ENCODE measurements at regions not wholly inside any gene's neighbourhood (a gene's known extent, or its start where the extent isn't known, plus 50 kb on each side); places are given as distances from the start of the nearest gene placed in this dataset.

DNA sequence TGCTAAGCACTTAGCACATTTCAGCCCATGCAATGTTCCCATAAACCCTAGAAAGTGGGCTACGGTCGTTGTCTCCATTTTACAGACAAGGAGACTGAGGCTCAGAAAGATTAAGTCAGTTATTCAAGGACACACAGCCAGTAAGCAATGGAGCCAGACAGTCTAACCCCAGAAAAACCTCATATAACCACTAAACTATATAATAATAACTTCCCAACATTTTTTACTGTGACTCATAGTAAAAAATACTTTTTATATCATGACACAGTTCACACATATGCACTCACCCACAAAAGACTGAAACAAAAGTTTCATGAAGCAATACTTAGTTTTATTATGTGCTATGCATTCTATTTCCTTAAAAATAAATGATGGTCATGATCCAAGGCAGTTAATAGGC is 66.2 kb upstream of the EYA2 start:
- ATAC-seq: no peak; the same call in 2 of the 3 replicates
- no peak for TF ChIP-seq ZFP3 (CRISPR knock-in tag; IDR thresholded peaks at IDR 0.05)
- TF ChIP-seq, protein P1, sequence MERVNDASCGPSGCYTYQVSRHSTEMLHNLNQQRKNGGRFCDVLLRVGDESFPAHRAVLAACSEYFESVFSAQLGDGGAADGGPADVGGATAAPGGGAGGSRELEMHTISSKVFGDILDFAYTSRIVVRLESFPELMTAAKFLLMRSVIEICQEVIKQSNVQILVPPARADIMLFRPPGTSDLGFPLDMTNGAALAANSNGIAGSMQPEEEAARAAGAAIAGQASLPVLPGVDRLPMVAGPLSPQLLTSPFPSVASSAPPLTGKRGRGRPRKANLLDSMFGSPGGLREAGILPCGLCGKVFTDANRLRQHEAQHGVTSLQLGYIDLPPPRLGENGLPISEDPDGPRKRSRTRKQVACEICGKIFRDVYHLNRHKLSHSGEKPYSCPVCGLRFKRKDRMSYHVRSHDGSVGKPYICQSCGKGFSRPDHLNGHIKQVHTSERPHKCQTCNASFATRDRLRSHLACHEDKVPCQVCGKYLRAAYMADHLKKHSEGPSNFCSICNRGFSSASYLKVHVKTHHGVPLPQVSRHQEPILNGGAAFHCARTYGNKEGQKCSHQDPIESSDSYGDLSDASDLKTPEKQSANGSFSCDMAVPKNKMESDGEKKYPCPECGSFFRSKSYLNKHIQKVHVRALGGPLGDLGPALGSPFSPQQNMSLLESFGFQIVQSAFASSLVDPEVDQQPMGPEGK (CRISPR knock-in tag; IDR thresholded peaks at IDR 0.05; ENCODE audit: borderline replicate concordance): no peak
- TF ChIP-seq ZNF565 (CRISPR knock-in tag; conservative IDR thresholded peaks at IDR 0.05; ENCODE audit: low read depth): no peak
- TF ChIP-seq PPARA (CRISPR knock-in tag; IDR thresholded peaks at IDR 0.05; ENCODE audit: borderline replicate concordance): no peak
- TF ChIP-seq ESRRG (CRISPR knock-in tag; IDR thresholded peaks at IDR 0.05): no peak

DNA sequence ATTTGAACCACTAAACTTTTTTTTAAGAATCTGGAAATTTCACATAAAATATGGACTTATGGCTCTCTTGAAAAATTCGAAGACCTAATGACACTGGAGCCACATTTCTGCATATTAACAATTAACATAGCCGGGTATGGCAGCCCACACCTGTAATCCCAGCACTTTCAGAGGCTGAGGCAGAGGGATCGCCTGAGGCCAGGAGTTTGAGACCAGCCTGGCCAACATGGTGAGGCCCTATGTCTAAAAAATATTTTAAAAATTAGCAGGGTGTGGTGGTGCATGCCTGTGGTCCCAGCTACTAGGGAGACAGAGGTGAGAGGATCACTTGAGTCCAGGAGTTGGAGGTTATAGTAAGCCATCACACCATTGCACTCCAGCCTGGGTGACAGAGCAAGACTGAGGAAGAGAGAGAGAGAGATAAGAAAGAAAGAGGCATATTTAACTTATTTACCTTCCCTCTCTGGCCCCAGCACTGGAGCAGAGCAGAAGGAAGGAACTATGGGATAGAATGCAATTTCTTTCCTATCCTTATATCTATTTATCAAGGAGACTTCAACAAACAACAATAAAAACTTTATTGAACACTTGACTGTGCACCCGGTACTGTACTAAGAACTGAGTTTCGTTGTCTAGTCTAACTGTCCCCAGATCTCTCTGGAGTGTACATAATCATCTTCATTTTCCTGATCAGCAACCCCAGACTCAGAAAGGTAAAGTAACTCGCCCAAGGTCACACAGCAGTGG is 63.6 kb upstream of the EYA2 start:
- ATAC-seq: no peak
- TF ChIP-seq ZC3H10 (CRISPR knock-in tag; IDR thresholded peaks at IDR 0.05) (no peak), GLIS3 (CRISPR knock-in tag; IDR thresholded peaks at IDR 0.05) (no peak), BACH2 (CRISPR knock-in tag; IDR thresholded peaks at IDR 0.05; ENCODE audit: borderline replicate concordance) (no peak), RARB (CRISPR knock-in tag; IDR thresholded peaks at IDR 0.05) (no peak), CSDC2 (CRISPR knock-in tag; IDR thresholded peaks at IDR 0.05) (no peak), PPARA (CRISPR knock-in tag; IDR thresholded peaks at IDR 0.05; ENCODE audit: borderline replicate concordance) (no peak), ZFP3 (CRISPR knock-in tag; IDR thresholded peaks at IDR 0.05) (no peak), ISL1 (CRISPR knock-in tag; IDR thresholded peaks at IDR 0.05) (no peak), ZNF70 (CRISPR knock-in tag; IDR thresholded peaks at IDR 0.05) (no peak), TOX (CRISPR knock-in tag; IDR thresholded peaks at IDR 0.05; ENCODE audit: borderline replicate concordance) (no peak), SNAI2 (CRISPR knock-in tag; IDR thresholded peaks at IDR 0.05) (no peak)
- TF ChIP-seq, protein P2, sequence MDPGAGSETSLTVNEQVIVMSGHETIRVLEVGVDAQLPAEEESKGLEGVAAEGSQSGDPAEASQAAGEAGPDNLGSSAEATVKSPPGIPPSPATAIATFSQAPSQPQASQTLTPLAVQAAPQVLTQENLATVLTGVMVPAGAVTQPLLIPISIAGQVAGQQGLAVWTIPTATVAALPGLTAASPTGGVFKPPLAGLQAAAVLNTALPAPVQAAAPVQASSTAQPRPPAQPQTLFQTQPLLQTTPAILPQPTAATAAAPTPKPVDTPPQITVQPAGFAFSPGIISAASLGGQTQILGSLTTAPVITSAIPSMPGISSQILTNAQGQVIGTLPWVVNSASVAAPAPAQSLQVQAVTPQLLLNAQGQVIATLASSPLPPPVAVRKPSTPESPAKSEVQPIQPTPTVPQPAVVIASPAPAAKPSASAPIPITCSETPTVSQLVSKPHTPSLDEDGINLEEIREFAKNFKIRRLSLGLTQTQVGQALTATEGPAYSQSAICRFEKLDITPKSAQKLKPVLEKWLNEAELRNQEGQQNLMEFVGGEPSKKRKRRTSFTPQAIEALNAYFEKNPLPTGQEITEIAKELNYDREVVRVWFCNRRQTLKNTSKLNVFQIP (CRISPR knock-in tag; IDR thresholded peaks at IDR 0.05; ENCODE audit: borderline replicate concordance, low read depth): no peak
- TF ChIP-seq, protein P1 (CRISPR knock-in tag; IDR thresholded peaks at IDR 0.05; ENCODE audit: borderline replicate concordance): no peak

DNA sequence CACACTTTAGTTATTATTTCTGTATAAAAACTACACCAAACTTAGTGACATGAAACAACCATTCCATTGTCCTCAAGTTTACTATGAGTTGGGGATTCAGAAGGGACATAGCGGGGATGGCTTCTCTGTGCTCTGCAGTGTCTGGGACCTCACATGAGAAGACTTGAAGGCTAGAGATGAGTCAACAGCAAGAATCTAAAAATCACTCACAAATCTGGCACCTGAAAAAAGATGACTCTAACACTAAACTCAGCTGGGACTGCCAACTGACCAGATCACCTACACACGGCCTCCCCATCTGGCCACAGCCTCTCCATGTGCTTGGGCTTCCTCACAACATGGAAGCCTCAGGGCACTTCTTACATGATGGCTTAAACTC is 63.0 kb upstream of the EYA2 start:
- TF ChIP-seq, protein P3, sequence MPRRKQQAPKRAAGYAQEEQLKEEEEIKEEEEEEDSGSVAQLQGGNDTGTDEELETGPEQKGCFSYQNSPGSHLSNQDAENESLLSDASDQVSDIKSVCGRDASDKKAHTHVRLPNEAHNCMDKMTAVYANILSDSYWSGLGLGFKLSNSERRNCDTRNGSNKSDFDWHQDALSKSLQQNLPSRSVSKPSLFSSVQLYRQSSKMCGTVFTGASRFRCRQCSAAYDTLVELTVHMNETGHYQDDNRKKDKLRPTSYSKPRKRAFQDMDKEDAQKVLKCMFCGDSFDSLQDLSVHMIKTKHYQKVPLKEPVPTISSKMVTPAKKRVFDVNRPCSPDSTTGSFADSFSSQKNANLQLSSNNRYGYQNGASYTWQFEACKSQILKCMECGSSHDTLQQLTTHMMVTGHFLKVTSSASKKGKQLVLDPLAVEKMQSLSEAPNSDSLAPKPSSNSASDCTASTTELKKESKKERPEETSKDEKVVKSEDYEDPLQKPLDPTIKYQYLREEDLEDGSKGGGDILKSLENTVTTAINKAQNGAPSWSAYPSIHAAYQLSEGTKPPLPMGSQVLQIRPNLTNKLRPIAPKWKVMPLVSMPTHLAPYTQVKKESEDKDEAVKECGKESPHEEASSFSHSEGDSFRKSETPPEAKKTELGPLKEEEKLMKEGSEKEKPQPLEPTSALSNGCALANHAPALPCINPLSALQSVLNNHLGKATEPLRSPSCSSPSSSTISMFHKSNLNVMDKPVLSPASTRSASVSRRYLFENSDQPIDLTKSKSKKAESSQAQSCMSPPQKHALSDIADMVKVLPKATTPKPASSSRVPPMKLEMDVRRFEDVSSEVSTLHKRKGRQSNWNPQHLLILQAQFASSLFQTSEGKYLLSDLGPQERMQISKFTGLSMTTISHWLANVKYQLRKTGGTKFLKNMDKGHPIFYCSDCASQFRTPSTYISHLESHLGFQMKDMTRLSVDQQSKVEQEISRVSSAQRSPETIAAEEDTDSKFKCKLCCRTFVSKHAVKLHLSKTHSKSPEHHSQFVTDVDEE (CRISPR knock-in tag; IDR thresholded peaks at IDR 0.05): no peak
- no peak for TF ChIP-seq ARNTL (CRISPR knock-in tag; IDR thresholded peaks at IDR 0.05; ENCODE audit: borderline replicate concordance, low read depth)
- no peak for TF ChIP-seq PPARA (CRISPR knock-in tag; IDR thresholded peaks at IDR 0.05; ENCODE audit: borderline replicate concordance)
- TF ChIP-seq OSR1 (CRISPR knock-in tag; IDR thresholded peaks at IDR 0.05): no peak
- TF ChIP-seq BACH2 (CRISPR knock-in tag; IDR thresholded peaks at IDR 0.05; ENCODE audit: borderline replicate concordance): no peak
- TF ChIP-seq CSDC2 (CRISPR knock-in tag; IDR thresholded peaks at IDR 0.05): no peak
- TF ChIP-seq TCF4 (CRISPR knock-in tag; IDR thresholded peaks at IDR 0.05; ENCODE audit: borderline replicate concordance): no peak
- no peak for ATAC-seq

DNA sequence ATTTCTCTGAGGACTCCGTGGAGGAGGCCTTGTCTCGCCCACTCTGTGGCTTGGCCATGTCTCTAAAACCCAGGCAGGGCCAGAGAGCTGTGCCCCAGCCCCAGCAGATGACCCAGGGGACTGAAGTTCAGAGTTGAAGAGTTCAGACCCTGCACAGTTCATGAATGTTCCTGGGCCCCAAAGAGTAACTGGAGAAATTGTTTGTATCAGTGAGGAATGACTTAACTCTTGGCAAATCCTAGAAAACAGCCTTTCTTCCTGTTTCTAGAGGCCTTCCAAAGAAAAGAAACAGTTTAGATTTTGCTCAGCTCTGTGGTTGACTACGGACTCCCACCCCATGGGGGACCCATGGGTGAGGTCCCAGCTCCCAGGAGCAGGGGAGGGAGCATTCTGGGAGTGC is 62.1 kb upstream of the EYA2 start:
- TF ChIP-seq RARB (CRISPR knock-in tag; IDR thresholded peaks at IDR 0.05): no peak
- TF ChIP-seq GLIS3 (CRISPR knock-in tag; IDR thresholded peaks at IDR 0.05): no peak
- no peak for TF ChIP-seq SNAI2 (CRISPR knock-in tag; IDR thresholded peaks at IDR 0.05)
- no peak for TF ChIP-seq ZNF70 (CRISPR knock-in tag; IDR thresholded peaks at IDR 0.05)
- TF ChIP-seq, protein P4, sequence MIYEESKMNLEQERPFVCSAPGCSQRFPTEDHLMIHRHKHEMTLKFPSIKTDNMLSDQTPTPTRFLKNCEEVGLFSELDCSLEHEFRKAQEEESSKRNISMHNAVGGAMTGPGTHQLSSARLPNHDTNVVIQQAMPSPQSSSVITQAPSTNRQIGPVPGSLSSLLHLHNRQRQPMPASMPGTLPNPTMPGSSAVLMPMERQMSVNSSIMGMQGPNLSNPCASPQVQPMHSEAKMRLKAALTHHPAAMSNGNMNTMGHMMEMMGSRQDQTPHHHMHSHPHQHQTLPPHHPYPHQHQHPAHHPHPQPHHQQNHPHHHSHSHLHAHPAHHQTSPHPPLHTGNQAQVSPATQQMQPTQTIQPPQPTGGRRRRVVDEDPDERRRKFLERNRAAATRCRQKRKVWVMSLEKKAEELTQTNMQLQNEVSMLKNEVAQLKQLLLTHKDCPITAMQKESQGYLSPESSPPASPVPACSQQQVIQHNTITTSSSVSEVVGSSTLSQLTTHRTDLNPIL (CRISPR knock-in tag; IDR thresholded peaks at IDR 0.05; ENCODE audit: low read depth): no peak
- TF ChIP-seq ESRRG (CRISPR knock-in tag; IDR thresholded peaks at IDR 0.05): no peak
- no peak for TF ChIP-seq ZNF8 (CRISPR knock-in tag; IDR thresholded peaks at IDR 0.05)
- no peak for ATAC-seq
